RPMI8226 (cell line): ENCODE measurements at regions not wholly inside any gene's neighbourhood (a gene's known extent, or its start where the extent isn't known, plus 50 kb on each side); places are given as distances from the start of the nearest gene placed in this dataset.

Source experiments
- DNase-seq: peaks from one replicate; pipeline ENCODE4 v3.0.0-alpha.2; 2015

DNA sequence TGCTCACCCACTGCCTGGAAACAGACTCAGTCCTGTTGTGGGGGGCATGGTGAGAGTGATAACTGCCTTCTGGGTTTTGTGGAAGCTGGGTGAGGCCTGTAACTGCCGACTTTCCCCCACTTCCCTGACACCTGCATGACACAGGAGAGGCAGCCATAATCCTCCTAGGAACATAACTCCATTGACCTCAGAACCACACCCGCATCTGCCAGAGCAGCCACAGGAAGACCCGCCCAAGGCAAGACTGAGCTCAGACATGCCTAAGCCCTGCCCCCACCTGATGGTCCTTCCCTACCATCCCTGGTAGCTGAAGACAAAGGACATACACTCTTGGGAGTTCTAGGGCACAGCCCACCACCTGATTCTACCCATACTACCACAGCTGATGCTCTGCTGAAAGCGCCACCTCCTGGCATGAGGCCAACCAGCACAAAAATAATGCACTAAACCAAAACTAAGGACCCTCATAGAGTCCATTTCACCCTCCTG is 326.7 kb downstream of the RBM26 start:
- DNase-seq: no peak

- no peak for DNase-seq
Measured at GRCh38 chr13:79075703-79076102, 330.4 kb downstream of the RBM26 start.

- DNase-seq: no peak
Measured at GRCh38 chr13:79070343-79070974, 335.6 kb downstream of the RBM26 start.

- DNase-seq: no peak
Measured at GRCh38 chr13:79062291-79062690, 343.8 kb downstream of the RBM26 start.

DNA sequence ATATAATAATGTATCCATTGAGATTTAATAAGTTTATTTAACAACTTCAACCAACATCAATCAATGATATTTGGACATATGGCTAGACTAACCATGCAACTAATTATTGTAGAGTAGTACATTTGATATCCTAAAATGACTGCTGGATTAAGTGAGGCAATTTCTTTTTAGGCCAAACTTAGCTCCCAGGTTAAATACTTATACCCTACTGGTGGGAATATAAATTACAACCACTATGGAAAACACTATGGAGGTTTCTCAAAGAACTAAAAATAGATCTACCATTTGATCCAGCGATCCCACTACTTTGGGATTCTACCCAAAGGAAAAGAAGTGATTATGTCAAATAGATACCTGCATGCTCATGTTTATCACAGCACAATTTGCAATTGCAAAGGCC is 345.8 kb downstream of the RBM26 start:
- no peak for DNase-seq

DNA sequence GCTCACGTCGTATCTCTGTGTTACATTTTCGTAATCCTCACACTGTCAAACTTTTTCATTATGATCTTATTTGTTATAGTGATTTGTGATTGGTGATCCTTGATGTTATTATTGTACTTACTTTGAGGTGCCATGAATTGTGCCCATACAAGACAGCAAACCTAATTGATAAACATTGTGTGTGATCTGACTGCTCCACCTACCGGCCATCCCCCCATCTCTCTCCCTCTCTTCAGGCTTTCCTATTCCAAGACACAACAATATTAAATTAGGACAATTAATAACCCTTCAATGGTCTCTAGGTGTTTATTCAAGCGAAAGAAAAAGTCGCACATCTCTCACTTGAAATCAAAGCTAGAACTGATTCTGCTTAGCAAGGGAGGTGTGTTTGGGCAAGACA is 349.3 kb downstream of the RBM26 start:
- DNase-seq: no peak

DNA sequence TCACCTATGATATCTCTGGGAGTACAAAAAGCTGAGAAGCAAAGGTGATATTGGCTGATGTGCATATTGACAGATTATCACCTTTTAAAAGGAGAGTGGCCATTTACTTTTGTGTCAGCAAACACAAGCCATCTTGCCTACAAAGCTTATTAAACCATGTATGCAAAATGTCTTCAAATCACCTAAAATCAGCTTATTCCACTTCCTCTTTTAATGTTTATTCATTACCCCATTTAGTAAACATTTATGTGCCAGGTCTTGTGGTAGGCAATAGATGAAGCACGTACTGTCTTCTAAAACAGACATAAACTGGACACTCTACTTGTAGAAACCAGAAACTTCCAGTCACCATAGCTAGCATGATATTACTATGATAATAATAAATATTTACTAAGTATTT is 354.6 kb downstream of the RBM26 start:
- DNase-seq: no peak

DNA sequence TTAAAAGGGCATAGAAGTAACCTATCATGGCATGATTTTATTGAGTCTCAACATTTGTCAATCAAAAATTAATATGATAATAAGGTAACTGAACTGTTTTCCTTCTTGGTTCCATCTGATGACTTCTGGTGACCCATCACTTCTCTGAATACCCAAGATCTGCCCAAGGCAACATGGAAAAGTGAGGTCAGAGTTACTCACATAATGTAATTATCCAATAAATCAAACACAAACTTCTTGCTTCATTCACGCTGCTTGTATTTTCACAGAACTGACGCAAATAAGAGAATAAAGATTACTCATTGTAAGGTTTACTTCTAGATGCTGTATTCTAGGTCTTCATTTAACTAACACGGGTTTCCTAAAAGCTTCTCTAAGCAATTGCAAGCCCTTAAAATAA is 361.6 kb downstream of the RBM26 start:
- no peak for DNase-seq

GRCh38 chr13:79043208-79043607 is 362.8 kb downstream of the RBM26 start:
- DNase-seq: no peak

DNA sequence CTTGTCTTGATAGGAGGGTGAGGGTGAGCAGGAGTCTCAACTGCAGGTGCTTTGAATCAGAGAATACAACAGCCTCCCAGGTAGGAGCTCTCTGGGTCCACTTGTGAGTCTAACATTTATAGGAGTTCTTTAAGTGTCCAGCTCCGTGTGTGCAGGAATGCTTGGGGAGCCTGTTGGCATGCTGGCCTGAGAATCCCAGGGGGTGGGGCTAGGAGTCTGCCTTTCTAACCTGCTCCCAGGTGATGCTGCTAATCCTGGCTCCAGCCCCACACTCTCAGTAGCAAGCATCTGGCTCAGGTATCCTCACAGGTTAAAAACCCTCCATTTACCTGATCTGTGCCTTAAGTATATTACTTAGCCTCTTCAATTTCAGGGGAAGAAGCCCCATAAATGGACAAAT is 368.9 kb downstream of the RBM26 start:
- DNase-seq: no peak

GRCh38 chr13:79034341-79034740 is 371.7 kb downstream of the RBM26 start:
- no peak for DNase-seq

DNA sequence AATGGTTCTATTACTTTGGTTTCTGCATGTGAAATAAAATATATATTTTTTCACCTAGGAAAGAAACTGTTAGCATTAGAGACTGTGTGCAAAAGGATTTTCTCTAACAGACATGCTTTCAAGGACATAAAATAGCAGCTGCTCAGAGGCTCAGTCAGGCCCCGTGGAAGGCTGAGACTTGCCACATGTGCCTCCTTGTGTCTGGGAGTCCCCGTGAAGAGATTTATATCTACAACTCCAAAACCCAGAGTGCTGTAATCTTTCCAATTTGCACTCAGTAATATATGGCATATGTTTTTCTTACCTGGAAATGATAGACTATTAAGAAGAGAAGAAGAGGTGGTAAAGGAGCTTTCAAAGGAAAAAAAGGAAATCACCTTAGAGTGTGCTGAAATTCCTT is 371.6 kb upstream of the OBI1 start:
- no peak for DNase-seq

DNA sequence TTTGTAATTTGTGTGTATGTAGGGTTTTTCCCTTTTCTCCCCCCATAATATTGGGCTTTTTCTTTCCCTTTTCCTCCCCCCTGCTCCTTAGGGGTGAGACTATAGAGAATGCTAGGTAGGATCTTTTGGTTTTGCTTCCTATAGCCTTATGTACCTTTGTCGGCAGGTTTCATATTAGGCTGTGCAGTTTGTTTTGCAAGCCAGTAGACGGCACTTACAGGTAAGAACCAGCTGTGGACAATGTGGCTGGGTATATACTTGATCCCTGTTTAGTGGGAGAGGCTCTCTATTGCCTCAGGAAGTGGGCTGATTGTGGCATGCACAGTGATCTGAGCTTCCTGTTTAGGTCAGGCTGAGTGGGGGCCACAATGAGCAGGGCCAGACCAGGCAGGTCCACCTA is 359.2 kb upstream of the OBI1 start:
- no peak for DNase-seq

- no peak for DNase-seq
Measured at GRCh38 chr13:79011179-79011578, 352.2 kb upstream of the OBI1 start.

DNA sequence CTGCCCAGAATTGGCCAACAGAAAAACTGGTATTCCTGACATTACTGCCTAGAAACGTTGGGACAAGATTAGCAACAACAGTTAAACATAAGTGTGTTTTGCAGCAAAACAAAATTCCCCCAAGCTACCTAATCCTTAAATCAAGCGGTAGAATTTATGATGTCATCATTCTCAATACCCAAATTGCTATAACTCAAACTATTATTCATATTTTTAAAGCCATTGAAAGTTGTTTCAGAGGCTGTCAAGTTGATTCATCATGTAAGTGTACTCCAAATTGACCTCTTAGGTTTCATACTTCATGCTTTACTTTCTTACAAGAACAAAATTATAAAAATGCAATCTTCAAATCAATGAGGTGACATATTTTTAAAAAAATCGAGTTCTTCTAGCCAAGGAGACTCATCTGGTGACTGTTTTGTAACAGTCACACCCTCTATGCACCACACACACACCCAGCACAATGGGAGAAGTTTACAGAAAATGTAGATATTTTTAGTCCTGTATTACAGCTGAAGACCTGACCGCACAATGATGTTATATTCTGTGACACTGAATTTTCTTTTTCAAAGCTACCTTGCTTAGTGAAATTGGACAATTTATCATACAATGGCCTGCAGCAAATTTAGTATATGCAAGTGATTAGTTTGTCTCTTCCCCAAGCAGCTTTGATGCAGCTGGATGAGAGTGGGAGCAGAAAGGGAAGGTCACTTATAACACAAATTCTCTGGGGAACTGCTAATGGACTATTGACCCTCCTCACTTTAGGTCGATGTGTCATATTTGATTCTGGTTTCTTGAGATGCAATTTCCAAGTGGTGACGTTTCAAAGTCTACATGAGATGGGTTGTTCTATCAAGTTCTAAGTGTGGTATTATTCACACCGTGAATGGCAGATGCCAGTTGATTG is 345.3 kb upstream of the OBI1 start:
- DNase-seq: no peak

DNA sequence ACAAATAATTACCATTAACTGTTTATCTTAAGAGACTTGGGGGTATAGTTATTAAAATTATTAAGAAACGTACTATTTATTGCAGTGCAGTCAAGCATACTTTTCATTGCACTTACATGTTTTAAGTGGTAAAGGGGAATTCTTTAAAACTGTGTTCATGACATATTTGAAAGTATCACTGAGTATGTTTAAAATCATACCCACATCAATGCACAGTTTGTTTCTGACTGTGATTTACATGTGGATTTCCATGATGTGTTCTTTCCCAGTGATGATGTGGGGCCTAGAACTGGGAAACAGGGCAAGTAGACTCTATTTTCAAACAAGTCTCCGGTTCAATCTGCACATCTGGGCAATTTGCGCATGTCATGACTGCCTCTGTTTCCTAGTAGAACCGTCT is 340.5 kb upstream of the OBI1 start:
- no peak for DNase-seq

DNA sequence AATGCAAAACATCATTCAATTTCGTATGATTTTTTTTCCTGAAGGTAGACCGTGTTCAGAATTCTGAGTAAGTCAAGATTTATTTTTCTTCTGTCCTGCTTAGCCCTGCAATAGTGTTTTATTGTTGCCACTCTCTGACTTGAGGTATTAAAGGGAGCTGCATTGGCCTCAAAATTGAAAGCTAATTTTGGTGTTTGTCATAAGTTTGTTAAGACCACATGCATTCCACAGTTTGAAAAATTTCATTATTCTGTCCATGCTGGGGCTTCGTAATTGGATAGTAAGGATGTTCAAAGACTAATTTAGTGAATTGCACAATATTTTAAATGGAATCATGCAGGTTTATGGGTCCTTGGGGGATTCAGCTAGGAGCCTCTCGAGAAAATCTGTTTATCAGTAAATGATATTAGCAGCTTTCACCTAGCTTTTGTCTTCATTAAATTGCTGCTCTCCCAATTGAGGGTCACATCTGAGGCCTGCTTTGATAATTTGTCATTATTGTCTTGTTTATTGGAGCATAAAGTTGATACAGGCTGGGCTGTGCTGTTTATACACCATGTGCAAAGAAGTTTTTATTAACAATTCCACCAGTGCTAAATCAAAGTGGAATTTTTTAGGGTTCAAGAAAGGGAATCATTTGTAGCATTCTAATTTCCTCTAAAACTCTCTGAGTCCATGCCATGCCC is 339.8 kb upstream of the OBI1 start:
- DNase-seq: no peak

DNA sequence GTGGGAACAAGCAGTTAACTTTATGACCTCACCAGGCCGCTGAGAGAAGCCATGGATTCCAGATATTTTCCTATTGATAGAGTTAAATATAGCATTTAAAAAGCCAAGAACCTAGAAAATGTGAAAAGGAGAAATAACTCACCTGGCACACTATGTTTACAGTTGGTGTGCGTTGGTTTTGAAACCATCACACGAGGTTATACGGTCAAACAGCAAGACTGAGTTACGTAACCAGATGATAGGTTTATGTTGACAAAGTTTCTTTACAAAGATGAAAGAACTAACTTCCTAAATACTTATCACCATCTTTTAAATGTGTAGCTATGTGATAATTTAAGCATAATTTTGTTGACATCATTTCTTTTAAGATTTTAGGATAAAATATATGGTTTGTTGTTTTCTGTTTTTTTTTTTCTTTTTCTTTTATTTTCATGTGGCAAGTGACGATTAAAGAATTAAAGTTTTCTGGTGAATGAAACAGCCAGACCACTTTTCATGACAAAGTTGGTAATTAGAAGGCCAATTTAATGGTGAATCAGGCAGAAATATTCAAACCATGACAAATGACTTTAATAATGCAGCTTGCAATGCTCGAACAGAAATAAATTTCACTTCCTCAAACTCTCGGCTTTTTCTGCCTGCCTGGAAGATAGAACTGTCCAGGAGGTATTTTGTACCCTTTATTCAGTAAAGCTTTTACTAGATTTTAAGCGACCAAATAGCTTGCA is 339.1 kb upstream of the OBI1 start:
- peak; percentile 4 for DNase-seq

GRCh38 chr13:78993792-78994191 is 334.8 kb upstream of the OBI1 start:
- DNase-seq: no peak

GRCh38 chr13:78981913-78982312 is 323.0 kb upstream of the OBI1 start:
- DNase-seq: no peak

DNA sequence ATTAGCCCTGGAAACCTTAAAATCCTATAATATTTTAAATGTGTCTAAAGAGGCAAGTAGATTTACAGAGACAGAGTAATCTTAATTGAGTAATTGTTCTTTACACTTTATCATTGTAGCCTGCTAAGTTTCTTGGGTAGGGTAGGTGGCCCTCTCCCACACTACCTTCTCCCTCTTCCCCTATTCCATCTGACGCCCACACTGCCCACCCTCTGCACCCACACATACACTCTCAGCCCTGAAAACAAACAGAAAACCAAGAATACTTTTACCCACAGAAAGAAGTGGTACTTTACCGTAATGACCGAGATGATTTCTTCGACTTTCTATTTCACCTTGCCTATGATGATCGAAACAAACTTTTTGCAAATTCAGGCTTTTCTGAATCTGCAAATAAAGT is 320.4 kb upstream of the OBI1 start:
- no peak for DNase-seq

- DNase-seq: peak; percentile 55
Measured at GRCh38 chr13:78978381-78978998, 319.5 kb upstream of the OBI1 start.

- DNase-seq: no peak
Measured at GRCh38 chr13:78977311-78977710, 318.4 kb upstream of the OBI1 start.
